ENCODE measurements at regions not wholly inside any gene's neighbourhood (a gene's known extent, or its start where the extent isn't known, plus 50 kb on each side); places are given as distances from the start of the nearest gene placed in this dataset.

DNA sequence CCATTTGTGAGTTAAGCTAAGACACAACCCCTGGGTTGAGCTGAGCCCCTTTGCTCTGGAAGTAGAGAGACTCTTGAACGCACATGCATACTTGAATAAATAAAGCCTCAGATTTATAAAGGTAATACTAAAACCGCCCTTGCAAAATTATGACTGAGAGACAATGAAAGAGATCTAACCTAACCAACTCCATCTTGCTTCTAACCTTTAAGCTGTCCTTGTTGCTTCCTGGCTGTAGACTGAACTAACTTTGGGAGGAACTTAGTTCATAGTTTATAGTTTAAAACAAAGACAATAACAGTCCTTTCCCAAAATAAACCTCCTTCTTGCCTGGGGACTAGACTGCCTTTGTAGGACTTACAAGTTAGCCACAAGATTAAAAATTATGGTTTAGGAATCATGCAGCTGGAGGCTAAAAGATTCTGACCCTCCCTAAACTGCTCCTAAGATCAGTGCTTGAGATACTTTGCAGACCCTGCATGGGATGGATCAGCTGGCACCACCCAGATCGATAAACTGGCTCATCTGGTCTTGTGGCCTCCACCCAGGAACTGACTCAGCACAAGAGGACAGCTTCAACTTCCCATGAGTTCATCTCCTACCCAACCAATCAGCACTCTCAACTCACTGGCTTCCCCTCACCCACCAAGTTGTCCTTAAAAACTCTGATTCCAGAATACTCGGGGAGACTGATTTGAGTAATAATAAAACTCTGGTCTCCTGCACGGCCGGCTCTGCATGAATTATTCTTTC, 240.2 kb upstream of the SLC14A2 start:
- peak; percentile 60 for DNase-seq (ENCODE audit: low read depth)

DNA sequence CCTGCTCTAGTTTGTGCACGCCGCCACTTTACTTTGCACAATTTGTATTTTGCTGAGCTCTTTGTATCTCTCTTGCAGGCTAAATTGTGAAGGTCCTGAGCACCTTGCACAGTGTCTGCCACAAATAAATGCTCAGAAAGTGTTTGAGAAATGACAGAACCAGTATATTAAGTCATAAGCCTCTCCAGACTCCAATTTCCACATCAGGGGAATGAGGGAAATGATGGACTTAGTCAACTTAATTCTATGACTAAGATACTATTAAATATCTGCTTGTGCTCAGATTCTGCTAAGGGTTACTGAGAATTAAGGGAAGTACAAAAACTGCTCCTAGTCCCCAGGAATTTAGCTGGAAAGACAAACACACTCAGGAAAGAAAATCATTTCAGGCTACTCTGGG, 239.1 kb upstream of the SLC14A2 start:
- no peak for DNase-seq (ENCODE audit: low read depth)

DNA sequence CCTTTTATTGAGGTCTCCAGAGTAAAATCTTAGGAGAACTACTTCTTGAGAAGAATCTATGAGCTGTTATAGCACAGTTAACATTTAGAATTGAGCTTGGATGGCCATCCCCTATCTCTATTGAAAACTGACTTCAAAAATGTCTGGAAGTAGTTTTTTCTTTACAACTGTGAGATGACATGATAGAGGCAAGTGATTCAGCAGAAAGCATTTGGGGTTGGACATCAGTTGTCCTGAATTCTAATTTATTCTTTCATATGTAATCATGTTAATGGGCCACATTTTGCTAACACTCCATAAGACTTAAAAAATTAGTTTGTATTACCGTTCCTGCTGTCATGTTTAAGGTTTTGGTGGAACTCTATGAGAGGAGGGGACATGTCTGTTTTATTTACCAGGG, 237.0 kb upstream of the SLC14A2 start:
- DNase-seq (ENCODE audit: low read depth), result no peak

DNA sequence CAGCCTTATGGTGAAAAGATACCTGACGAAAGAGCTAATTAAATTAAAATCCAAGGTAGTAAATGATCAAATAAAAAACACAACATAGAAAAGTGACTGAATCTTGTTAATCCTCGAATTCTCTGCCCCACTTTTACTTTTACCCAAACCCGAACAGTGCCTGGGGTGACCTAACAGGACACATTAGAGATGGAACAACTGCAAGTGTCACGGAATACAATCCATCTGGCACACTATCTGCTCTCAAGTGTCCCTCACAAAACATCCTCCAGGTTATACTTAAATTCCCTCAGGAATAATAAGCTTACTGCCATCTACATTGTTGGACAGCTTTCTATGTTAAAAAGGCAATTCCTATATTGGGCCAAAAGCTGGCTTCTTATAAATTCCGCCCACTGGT, 236.3 kb upstream of the SLC14A2 start:
- DNase-seq (ENCODE audit: low read depth), result no peak

DNA sequence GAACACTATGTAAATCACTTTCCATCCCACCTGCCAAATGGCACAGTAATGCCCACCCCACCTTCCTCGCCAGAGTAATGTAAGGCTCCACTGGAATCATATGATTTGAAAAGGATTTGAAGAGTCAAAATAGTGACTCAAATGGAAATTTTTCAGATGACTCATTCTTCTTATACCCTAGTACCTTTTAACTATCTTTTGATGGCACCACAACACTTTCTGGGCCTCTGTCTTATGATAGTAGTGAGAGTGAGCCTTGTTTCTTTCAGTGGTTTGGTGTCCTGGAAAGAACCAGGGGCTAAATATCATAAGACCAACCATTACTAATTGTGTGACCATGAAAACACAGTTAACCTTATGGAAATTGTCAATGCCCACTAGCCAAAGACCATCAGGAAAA, 235.4 kb upstream of the SLC14A2 start:
- DNase-seq (ENCODE audit: low read depth), result peak; percentile 46

DNA sequence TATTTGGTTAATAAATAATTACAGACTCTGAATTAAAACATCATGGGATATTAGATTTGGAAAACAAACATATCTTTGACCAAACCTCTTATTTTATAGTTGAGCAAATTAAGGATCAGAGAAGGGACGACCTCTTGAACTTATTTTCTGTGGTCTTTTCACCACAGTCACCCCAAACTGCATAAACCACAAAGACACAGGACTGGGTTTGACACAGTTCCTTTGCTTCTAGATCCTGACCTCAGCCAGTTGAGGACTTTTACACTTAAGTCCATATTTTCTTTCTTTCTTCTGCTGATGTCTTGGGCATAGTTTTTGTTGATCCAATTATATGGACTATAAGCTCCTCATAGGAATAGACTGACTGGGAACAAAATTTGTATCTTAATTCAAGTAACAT, 234.0 kb upstream of the SLC14A2 start:
- DNase-seq (ENCODE audit: low read depth), result no peak

DNA sequence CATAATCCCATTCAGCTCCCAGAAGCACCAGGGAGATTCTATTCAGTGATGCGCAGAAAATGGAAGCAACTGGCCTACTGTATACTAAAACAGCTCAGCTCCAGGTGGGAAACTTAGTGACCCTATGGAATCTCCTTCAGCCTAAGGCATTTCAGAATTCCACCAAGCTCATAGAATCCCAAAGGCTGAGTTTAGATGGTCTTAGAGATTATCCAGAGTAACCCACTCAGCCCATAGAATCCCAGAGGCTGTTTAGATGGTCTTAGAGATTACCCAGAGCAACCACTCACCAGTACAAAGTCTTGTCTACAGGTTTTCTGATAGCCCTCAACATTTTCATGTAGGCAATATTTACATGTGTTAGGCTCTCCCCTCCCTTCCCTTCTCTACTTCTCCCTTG, 232.0 kb upstream of the SLC14A2 start:
- DNase-seq (ENCODE audit: low read depth), result no peak

DNA sequence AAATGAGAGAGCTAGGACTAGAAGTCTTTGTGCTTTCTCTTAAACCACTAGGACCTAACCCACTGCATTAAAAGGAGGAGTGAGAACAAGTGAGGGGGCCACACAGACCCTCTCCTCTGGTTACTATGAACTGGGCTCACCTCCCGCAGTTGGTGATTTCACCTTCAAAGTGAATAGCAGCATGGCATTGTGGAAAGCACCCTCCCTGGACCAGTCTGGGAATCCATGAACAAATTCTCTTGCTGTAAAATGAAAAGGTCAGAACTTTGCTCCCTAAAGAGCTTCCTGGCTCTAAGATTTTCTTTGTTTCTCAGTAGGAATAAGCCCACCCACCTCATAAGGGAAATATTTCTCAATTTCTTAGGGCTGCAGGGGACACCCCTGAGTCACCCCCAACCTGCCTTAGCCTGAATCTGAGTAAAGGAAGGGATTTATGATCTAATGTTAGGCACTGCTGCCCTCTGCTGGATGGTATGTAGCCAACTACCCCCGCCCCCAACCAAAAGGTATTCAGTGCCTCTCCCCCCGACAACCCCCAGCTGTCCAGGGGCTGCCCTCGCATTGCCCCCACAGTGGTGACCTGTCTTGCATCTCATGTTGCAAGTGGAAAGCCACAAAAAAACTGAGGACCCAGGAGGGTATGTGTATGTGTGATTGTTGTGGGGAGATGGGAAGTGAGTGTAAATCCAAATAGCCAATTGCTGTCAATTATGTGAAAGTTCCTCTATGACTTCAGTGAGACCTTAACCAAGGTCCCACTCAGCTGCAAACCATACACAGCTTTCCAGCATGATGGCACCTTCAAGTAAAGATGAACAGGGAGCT, 230.9 kb upstream of the SLC14A2 start:
- peak; percentile 56 for DNase-seq (ENCODE audit: low read depth)

DNA sequence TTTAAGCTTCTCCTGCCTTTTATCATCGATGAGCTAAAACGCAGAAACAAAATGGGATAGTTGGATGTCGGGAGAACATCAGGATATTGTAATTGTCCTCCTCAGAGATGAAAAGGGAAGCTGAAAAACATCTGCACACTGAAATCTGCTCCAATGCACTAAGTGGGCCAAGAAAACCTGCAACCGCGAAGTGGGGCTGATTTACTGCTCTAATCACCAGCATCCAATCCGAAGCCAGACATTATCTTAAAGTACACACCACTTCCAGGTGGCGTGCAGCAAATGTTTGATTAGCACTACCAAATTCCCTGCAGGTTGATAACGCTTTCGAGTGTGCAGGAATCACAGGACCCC, 230.3 kb upstream of the SLC14A2 start:
- no peak for DNase-seq (ENCODE audit: low read depth)

DNA sequence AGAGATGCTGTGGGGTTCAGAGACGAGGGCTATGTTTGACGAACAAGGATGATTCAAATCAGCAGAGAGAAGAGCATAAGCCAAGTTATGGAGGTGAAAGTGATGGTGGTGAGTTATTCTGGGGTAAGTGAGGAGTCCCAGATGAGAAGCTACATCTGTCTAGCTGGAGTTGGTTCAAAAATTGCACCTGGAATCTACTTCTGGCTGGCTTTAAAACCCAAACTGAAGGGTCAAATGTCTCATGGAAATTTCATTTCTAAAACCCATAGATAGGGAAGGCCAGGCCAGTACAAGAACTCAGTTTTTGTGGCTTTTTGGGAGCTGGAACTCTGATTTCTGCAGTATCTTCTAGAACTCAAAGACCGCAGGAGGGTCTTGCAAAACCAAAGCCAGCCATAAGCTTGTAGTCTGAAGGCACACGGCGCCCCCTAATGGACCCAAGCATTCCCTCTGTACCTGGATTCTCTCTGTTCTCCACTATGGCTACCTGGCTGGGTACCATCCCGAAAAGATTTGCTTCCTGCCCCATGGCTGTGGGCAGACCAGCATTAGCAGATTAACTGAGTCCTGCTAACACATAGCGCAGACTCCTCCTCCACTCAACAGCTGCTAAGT, 229.1 kb upstream of the SLC14A2 start:
- DNase-seq (ENCODE audit: low read depth), result peak; percentile 25

DNA sequence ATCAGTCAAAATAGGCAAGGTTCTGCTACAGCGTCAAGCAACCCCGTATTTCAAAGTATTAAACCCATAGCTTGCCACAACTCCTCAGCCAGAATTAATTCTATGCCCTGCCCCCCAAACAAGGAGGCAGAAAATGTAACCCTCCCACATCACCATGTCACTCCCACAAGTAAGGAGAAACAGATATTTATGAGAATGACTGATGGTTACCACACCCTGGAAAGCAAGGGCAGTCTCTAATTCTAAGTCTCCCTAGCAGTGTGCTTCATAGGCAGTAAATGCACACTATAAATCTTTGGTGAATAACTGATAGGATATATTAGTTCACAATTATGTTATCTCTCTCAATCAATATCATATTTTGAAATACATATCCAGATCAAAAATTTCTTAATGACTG, 228.0 kb upstream of the SLC14A2 start:
- DNase-seq (ENCODE audit: low read depth), result no peak

DNA sequence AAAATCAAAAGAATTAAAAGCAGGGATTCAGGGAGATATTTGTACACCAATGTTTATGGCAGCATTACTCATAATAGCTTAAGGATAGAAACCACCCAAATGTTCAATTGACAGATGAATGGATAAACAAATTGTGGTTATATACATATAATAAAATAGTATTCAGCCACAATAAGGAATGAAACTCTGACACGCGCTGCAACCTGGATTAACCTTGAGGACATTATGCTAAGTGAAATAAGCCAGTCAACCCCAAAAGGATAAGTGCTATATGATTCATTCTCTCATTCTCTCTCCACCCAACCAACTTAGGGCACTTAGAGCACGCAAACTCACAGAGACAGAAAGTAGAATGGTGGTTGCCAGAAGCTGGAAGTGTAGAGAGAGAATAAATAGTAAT, 216.8 kb upstream of the SLC14A2 start:
- DNase-seq (ENCODE audit: low read depth), result no peak

DNA sequence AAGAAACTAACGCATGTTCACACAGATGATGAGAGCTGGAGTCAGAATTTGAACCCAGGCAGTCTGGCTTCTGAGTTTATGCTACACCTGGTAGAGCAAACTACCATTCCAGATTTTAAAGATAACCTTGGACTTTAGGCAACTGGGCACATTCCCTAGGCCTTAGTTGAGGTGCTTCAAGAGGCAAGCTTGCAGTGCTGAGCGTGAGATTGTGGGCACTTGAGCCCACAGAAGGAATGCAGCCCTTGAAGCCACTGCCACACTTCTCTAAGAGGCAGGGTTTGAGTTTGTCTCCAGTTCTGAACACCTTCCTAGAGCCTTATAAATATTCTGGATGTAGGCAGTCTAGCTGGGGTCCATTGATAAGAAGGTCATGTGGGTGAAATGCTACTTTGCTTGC, 216.1 kb upstream of the SLC14A2 start:
- DNase-seq (ENCODE audit: low read depth), result no peak

DNA sequence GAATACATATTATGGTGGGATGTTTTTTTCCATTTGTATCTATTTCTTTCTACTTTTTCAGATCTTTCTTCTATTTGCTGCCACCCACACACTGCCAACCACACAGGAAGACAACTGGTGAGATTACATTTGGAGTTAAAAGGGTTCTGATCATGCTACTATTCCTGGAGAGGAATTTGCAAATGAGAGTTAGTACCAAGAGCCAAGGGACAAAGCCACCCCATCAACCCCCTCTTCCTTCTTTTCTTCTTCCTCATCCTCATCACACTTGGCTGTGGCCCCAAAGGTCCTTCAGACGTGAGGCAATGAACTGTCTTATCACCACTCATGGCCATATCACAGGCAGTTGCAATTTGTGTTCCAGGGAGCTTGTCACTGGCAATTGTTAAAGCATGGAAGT, 215.6 kb upstream of the SLC14A2 start:
- DNase-seq (ENCODE audit: low read depth), result no peak

DNA sequence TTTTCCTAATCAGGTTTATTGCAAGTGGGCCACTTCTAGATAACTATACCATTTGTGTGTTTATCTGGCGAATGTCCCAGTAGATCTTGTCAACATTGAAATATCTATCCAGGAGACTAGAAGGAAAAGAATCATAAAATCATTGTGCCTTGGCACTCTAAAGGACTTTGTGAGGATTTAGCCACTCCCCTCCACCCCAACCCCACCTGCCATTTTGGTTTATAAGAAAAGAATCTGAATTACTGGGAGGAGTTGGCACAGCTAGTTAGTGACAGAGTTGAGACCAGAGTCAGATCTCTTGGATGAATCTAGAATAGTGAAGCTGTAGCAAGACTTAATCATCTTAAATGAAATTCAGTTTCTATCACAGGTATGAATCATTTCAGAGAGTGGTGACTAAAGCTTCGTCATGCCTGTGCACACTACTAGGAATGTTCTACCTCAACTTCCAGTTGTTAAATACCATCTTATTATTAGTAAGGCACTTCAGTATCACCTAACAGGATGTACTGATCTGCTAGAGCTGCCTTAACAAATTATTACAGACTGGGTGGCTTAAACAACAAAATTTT, 212.7 kb upstream of the SLC14A2 start:
- peak; percentile 90 for DNase-seq (ENCODE audit: low read depth)

DNA sequence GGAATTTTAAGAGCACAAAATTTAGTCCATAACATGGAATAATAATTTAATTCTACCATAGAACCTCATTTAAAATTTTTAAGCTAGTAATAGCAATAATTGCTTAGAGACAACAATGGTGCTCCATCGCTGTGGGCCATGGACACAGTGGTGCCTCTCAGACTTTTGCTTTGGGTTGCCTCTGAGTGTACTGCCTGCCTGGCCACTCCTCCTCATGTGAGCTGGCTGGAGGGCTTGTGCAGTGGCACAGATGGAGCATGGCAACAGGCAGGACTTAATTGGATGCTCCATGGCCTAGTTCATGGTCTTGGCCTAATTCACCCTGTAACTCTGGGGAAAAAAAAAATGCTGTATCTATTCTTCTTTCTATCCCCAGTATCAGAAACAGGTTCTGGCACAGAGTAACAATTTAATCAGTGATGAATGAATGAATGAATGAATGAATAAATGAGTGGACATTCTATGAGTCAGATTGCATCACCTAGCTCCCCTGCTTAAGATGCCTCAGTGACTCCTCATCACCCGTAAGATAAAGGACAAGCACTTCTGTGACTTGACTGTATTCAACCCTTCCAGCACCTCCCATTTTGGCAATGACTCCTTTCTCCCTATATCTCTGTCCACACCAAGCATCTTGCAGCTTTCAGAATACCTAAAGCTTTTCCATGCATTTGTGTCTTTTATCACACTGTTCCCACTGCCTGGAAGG, 211.8 kb upstream of the SLC14A2 start:
- no peak for DNase-seq (ENCODE audit: low read depth)

DNA sequence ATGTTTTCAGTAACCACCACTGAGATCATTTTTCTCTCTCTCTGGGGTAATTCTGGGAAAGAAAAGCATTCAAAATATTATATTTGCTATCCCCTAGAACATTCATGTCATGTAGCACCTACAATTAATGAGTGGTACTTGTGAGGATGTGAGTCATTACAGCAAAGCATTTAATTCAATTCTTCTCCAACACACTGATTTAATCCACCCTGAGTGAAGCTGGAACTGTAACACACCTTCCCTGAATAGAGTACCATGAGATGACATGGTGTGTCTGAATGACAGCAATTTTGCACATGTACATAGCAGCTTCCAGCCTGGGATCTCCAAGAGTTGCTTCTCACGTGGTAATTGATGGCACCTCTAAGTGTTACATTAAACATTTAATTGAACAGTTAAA, 207.1 kb upstream of the SLC14A2 start:
- peak; percentile 35 for DNase-seq (ENCODE audit: low read depth)

DNA sequence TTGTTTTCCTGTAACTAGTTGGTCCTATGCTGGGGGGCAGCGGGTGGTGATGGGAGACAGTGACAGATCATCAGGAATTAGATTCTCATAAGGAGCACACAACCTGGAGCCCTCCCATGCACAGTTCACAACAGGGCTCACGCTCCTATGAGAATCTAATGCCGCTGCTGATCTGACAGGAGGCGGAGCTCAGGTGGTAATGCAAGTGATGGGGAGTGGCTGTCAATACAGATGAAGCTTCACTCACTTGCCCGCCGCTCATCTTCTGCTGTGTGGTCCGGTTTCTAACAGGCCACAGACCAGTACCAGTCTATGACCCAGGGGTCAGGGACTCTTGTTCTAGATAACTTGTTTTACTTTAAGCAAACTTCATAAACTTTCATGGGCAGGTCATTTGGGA, 205.3 kb upstream of the SLC14A2 start:
- no peak for DNase-seq (ENCODE audit: low read depth)

DNA sequence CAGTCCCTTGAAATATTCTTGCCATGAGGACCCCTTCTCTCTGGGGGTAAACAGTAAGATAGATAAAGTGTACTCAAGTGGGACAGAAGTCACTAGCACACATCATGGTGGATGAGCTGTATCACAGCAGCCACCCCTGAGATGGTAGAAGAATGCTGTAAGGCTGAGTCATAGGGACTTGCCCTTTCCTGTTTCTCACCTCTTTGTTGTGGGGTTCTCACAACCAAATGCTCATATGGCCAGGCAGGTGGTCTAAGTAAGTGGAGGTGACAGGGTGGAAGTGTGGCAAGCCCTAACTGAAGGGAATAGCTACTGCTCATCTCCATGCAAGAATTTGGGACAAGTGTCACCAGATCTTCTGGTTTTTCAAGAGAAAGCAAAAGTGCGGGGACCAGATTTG, 202.7 kb upstream of the SLC14A2 start:
- peak; percentile 87 for DNase-seq (ENCODE audit: low read depth)

DNA sequence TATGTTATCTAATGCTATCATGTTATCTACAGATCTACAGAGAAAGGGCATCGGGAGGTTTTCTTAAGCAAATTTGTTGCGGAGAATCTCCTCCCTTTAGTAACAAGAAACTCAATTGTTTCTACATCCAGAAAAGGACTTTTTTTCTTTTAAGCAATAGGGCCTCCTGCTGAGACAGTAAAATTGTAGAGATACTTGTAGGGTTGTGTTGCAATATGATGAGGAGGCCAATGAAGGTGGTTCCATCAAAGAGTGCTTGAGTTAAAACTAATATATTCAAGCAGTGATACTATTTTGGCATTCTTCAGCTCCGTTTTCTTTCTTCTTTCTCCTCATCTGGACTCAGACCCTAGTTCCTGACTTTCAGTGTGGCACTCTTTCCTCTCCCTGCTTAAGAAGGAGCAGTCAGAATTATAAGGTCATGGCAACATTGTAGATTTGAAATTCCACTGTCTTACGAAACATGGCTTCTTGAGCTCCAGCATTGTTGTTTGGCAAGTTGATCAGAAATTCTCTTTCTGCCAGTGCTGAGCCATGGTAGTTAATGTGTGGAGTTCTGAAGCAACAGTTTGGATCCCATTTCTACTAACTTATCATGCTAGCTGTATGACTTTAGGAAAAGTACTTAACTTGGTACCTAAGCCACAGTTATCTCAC, 202.0 kb upstream of the SLC14A2 start:
- DNase-seq (ENCODE audit: low read depth), result no peak

DNA sequence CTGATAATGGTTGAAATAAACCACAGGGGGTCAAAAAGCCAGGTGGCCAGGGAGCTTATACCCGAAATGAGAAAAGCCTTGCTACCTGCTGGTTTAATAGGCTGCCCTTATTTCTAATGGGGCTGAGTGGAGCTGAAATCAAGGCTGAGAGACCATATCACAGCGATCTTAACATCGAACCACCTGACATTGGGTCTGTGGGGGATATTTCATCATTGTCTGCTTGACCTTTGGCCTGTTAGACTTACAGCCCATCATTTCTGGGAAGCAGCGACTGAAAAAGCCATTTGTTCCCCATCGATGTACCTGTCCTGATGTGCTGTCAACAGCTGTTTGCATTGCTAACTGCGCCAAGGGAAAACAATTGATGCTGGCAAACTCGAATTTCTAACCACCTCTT, 199.7 kb upstream of the SLC14A2 start:
- DNase-seq (ENCODE audit: low read depth), result no peak
